Hindlimb muscle (tissue), 1 donor: ENCODE measurements at regions not wholly inside any gene's neighbourhood (a gene's known extent, or its start where the extent isn't known, plus 50 kb on each side); places are given as distances from the start of the nearest gene placed in this dataset.

Source experiments
- DNase-seq: peaks from one replicate; pipeline ENCODE4 v3.0.0-alpha.2; 2013

- no peak for DNase-seq
Measured at GRCh38 chr2:204487447-204488229, 57.6 kb upstream of the PARD3B start.

- DNase-seq, result no peak
Measured at GRCh38 chr2:204491528-204491927, 53.7 kb upstream of the PARD3B start.

DNA sequence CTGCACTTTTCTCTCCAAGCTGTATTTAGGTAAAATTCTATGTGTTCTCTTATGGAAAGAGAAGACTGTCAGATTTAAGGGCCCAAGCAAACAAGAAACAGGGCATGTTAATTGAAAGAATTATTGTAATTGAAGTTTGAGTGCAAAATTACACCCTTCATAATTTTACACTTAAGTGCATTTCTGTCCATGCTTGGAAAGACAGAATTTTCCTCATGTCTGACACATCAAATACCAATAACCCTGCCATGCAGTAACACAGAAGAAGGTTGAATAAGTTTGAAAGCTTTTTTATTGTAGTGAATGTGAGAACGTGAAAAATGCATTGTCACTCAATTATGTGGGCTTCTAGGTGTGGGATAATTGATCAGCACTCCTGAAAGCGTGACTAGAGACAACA, 52.9 kb upstream of the PARD3B start:
- DNase-seq, result no peak

DNA sequence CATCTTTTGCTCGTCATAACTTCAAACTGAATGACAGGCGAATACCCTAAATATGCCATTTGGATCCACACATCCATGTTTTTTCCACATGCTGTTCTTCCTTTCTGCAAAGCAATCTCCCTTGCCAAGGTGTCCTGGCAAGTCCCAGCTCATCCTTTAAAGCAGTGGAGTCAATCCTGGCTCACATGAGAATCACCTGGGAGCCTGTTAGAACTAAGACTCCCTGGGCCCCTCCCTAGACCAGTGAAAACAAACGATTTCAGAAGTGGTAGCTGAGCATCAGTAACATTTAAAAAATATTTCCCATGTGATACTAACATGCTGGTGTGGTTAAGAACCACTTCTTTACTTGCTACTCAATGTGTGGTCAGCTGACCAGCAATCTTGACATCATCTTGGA, 50.6 kb upstream of the PARD3B start:
- DNase-seq, result no peak

DNA sequence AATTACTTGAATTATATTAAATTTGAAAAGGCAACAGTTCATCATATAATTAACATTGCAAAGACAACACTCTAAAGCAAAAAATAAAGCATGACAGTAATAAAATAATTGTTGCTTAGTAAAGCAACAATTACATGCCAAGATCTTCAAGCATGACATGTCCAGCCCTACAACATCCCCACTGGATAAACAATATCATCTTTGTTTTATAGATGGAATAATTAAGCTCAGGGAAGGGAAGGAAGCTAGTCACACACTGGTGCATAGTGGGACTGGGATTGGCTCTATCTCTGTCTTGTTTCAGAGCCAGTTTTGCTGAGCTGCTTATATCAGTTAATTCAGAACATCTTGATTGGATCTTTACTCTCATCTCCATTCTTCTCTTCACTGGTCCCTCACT, 49.9 kb upstream of the PARD3B start:
- DNase-seq, result no peak
